Endodermal cell (in vitro differentiated cells): ENCODE measurements at regions not wholly inside any gene's neighbourhood (a gene's known extent, or its start where the extent isn't known, plus 50 kb on each side); places are given as distances from the start of the nearest gene placed in this dataset.

Experiments used
- DNase-seq: peaks from one replicate; pipeline ENCODE4 v3.0.0-alpha.2; 2017
- H3K27ac ChIP-seq: 2 replicates; pipeline ENCODE4 v1.5.1; 2013; ENCODE audit warnings: mild to moderate bottlenecking, low read depth, low read length, moderate library complexity
- H3K27me3 ChIP-seq: 2 replicates; pipeline ENCODE4 v1.6.1; 2013; ENCODE audit warnings: mild to moderate bottlenecking, low read length, moderate library complexity; ENCODE audit not compliant: insufficient read depth, control insufficient read depth, poor library complexity, severe bottlenecking
- H3K36me3 ChIP-seq: 2 replicates; pipeline ENCODE4 v1.7.0; 2013; ENCODE audit warnings: mild to moderate bottlenecking, low read length, moderate library complexity; ENCODE audit not compliant: control insufficient read depth, insufficient read depth
- H3K4me1 ChIP-seq: one replicate; pipeline ENCODE4 v1.7.0; 2013; ENCODE audit warnings: low read length; ENCODE audit not compliant: control insufficient read depth, insufficient read depth
- H3K4me3 ChIP-seq: 2 replicates; pipeline ENCODE4 v1.5.1; 2013; ENCODE audit warnings: mild to moderate bottlenecking, low read length, moderate library complexity
- H3K9ac ChIP-seq: 2 replicates; pipeline ENCODE4 v1.6.1; 2013; ENCODE audit warnings: mild to moderate bottlenecking, low read length, moderate library complexity; ENCODE audit not compliant: poor library complexity, severe bottlenecking; ENCODE audit errors: extremely low read depth
- H3K9me3 ChIP-seq: 2 replicates; pipeline ENCODE4 v1.6.1; 2013; ENCODE audit warnings: mild to moderate bottlenecking, low read length, moderate library complexity; ENCODE audit not compliant: control insufficient read depth
- H3K27ac Mint-ChIP-seq: 2 replicates; pipeline ENCODE4 v1.8.0; 2020; ENCODE audit warnings: mixed read lengths
- H3K27me3 Mint-ChIP-seq: 2 replicates; pipeline ENCODE4 v1.8.0; 2021; ENCODE audit warnings: mild to moderate bottlenecking, mixed read lengths; ENCODE audit not compliant: insufficient read depth
- H3K36me3 Mint-ChIP-seq: 2 replicates; pipeline ENCODE4 v1.8.0; 2020; ENCODE audit warnings: low read depth, mixed read lengths
- H3K4me1 Mint-ChIP-seq: 2 replicates; pipeline ENCODE4 v1.8.0; 2020; ENCODE audit warnings: mixed read lengths
- H3K4me3 Mint-ChIP-seq: 2 replicates; pipeline ENCODE4 v1.8.0; 2020; ENCODE audit warnings: mild to moderate bottlenecking, moderate library complexity, mixed read lengths
- H3K9me3 Mint-ChIP-seq: 2 replicates; pipeline ENCODE4 v1.8.0; 2020; ENCODE audit warnings: mild to moderate bottlenecking, mixed read lengths
- CTCF ChIP-seq: fragments of 200-600 bp; sonication (generic); conservative IDR thresholded peaks from 2 replicates; pipeline ENCODE4 v1.5.0; 2021; ENCODE audit warnings: antibody characterized with exemption, mild to moderate bottlenecking
- WGBS, 2 experiments: methylation state at CpG; one replicate each; pipeline versions ENCODE4 v1.1.5 to v1.1.7; 2013; ENCODE audit warnings: missing lambda C conversion rate in 2 of 2, mixed read lengths in 1 of 2; ENCODE audit not compliant: insufficient coverage in 1 of 2, insufficient read length in 1 of 2; 5-methylcytosine and 5-hydroxymethylcytosine counted together

DNA sequence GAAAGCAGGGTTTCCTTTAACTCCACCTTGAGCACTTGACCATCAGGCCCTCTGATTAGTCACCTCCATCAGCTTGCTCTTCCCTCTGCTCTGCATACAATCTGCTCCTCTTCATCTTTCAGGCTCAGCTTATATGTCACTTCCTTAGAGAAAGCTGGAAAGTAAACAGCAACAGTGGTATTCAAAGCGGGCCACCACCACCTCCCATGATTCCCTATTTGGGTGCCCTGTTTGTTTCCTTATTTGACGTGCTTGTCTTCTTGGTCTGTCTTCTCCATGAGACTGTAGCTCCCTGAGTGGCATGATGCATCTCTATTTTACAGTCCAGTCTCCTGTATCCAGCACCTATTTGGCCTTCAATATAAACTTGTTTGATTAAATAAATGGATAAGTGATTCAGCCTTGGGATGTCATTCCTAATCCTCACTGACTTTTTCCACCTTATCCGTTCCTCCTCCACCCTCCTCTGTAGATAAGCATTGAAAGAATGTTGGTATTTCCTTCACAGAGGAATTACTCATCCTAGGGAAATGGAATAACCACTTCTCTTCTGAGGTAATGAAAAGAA is 102.8 kb upstream of the SGK1 start:
- no peak for DNase-seq
- Mint-ChIP-seq H3K4me3 (no peak overlapping the region), H3K27ac (no peak overlapping the region), H3K4me1 (no peaks in the 10 kb centered on the region), H3K36me3 (no peaks in the 10 kb centered on the region), H3K27me3 (no peaks in the 10 kb centered on the region), H3K9me3 (no peaks in the 10 kb centered on the region)
- TF ChIP-seq CTCF = no peak
- H3K27me3 ChIP-seq = no peaks in the 10 kb centered on the region
- H3K9me3 ChIP-seq = no peaks in the 10 kb centered on the region
- H3K36me3 ChIP-seq = no peaks in the 10 kb centered on the region
- no peaks in the 10 kb centered on the region for H3K4me1 ChIP-seq
- H3K27ac ChIP-seq = no peak overlapping the region
- WGBS, 2 experiments = 76 to 100% methylated on average over 2 to 3 of the region's 3 CpGs
- H3K9ac ChIP-seq = no peak overlapping the region
- no peak overlapping the region for H3K4me3 ChIP-seq

- Histone ChIP-seq H3K9ac (no peak overlapping the region), H3K4me1 (no peaks in the 10 kb centered on the region), H3K36me3 (no peaks in the 10 kb centered on the region), H3K27me3 (no peaks in the 10 kb centered on the region), H3K9me3 (no peaks in the 10 kb centered on the region), H3K4me3 (no peak overlapping the region), H3K27ac (no peak overlapping the region)
- Mint-ChIP-seq H3K4me1 (no peaks in the 10 kb centered on the region), H3K4me3 (no peak overlapping the region), H3K36me3 (no peaks in the 10 kb centered on the region), H3K27ac (no peak overlapping the region), H3K9me3 (no peaks in the 10 kb centered on the region), H3K27me3 (peaks cover 1% of the 10 kb centered on the region)
- no peak for DNase-seq
- no peak for TF ChIP-seq CTCF
- 94 to 96% methylated on average over 3 to 7 of the region's 7 CpGs for WGBS, 2 experiments
These were observed 101.8 kb upstream of the SGK1 start for GRCh38 chr6:134419716-134420115.

DNA sequence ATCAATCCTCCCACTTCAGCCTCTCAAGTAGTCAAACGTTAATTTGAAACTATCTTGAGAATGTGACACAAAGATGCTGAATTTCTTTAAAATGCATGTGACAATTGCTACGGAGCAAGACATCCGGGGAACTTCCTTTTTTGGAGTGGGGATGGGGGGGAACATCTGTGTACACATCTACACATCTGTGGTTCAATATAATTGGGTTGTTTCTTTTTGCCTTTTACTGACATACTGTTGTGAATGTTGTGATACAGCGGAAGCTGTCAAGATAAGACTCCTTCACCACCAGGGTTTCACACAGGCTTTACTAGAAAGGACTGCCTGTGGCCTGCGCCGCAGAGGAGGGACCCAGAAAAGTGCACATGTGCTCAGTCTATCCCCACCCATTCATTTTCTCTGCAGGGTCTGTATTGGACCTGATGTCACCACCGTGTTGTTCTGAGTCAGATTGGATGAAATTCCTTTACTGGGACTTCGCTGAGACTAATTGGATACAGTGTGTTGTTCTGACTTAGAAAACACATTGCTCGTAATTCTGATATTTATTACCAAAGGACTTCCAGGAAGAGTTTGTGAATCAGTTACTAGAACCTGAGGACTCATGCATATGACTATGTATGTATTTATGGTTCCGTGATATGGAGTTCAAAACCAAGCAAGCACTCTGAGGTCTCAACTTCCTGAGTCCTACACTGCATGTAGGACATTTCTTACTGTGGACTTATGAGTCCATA is 98.7 kb upstream of the SGK1 start:
- H3K27ac ChIP-seq = no peak overlapping the region
- no peak for TF ChIP-seq CTCF
- 81 to 83% methylated on average over 6 to 10 of the region's 10 CpGs for WGBS, 2 experiments

More for the DNA sequence above, 98.7 kb upstream of the SGK1 start:
- Histone ChIP-seq H3K9ac (no peak overlapping the region), H3K27me3 (no peaks in the 10 kb centered on the region), H3K4me3 (no peak overlapping the region), H3K36me3 (no peaks in the 10 kb centered on the region), H3K9me3 (peaks cover 9% of the 10 kb centered on the region), H3K4me1 (no peaks in the 10 kb centered on the region)
- no peak overlapping the region for H3K4me3 Mint-ChIP-seq
- H3K27ac Mint-ChIP-seq = no peak overlapping the region
- DNase-seq = no peak
- peaks cover 1% of the 10 kb centered on the region for H3K27me3 Mint-ChIP-seq
- H3K36me3 Mint-ChIP-seq = no peaks in the 10 kb centered on the region
- H3K9me3 Mint-ChIP-seq = peaks cover 14% of the 10 kb centered on the region
- no peaks in the 10 kb centered on the region for H3K4me1 Mint-ChIP-seq
